ENCODE measurements at regions not wholly inside any gene's neighbourhood (a gene's known extent, or its start where the extent isn't known, plus 50 kb on each side); places are given as distances from the start of the nearest gene placed in this dataset.

DNA sequence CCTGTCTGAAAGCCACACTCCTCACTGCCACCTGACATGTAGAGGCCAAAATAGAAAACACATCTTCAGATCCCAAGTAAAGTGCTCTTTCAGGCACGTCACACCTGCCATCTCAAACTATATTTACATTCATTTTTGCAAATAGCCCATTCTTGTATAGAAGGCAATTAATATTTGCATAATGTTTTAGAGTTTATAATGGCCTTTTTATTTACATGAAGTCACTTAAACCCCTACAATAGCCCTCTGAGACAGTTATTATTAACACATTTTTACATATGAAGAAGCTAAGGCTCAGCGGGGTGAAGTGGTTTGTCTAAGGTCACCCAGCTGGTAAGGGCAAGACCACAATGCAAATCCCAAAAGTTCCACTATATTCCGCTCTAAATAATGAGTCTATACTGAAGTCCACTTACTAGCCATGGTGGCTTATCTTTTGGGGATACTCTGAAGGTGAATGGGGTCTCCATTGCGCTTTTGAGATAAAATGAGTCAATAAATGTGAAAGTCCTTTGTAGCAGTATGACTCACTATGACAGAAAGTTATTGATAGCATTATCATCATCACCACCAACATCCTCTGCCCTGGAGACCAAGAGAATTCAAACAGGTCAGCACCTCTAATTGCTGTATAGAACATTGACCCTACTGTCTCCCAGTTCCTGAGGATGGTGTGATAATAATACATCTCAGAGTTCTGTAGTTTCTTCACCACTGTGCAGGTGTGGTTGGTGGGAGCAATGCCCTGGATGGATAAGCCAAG, 155.9 kb upstream of the BCL6 start:
- no peak for DNase-seq

DNA sequence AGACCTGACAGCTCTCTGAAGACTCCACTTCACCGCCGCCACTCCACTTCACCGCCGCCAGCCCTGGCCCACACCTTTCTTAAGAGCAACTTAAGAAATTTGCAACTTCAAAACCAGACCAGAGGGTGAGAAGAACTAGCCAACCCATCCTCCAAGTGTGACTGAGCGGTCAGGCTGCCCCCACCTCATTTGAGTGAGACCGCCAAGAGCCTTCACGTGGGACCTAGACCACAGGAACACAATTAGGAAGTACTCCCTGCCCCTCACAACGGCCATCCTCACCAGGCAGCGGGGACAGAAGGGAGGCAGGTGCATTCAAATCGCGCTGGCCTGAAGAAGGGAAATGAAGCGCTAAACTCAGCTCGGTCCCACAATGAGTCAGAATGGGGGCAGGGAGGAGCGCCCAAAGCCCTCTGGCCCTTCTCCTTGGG, 156.8 kb upstream of the BCL6 start:
- no peak for DNase-seq

DNA sequence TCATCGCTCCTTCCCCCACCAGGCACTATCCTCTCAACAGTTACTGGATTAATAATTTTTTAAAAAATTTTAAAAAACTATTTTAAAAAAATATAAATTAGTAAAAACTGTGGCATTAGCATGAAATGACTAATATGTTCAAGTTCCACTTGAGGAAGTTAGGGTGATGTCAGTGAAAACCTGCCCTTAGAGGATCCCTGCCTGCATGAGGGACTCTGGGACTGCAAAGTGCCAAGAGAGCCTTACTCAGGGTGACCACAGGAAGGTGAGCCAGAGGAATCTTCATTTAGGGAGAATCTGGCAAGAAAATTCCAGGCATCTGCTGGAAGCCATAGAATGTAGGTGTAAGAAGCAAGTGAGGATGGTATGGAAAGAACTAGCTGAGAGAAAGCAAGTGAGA, 157.7 kb upstream of the BCL6 start:
- no peak for DNase-seq

DNA sequence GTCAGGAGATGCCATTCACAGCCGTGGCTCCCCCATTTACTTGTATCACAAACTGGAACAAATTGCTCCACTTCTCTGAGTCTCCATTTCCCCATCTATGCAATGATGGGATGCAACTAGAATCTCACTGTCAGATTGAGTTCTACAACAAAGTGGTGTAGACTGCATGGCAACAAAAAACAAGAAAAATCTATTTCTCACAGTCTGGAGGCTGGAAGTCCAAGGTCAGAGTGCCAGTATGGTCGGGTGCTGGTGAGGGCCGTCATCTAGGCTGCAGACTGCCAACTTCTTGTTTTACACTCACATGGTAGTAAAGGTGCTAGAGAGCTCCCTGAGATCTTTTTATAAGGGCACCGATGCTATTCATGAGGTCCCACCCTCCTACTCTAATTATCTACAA, 158.4 kb upstream of the BCL6 start:
- no peak for DNase-seq

DNA sequence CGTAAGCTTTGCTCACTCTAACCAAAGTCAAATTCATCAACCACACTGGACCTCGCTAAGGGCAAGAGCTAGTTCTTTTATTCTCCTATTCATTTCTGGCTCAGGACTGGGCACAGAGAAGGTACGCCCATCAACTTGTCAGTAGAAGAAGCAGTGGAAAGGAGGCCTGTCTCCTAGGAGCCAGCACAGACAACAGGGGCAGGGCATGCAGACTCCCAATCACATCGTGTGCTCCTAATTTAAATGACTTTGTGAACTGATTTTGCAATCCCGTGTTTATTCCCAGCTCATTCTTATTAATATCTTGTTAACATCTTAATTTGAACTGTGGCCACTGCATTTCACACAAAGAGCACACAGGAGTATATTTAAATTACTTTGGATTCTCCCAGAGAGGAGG, 161.1 kb upstream of the BCL6 start:
- no peak for DNase-seq

GRCh38 chr3:187906920-187907319, 161.7 kb upstream of the BCL6 start:
- no peak for DNase-seq

- no peak for DNase-seq
Observed at GRCh38 chr3:187909866-187910265, 164.6 kb upstream of the BCL6 start.

DNA sequence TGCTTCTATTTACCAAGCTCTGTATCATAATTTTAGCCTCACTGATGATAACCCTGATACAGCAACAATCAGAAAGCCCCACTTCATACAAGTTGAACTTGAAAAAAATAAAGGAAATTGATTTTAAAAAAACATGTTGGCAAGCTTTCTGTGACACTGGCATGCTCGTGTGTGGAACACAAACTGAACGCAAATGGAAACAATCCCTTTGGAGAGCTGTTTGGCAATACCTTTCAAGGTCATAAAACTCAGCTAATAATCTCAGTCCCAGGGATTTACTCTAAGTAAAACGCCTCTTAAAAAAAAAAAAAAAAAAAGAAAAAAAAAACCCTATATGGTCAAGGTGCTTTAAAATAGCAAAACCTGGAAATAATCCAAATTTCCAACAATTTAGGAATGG, 166.7 kb upstream of the BCL6 start:
- peak in 1 of 3 donors; percentile 33 for DNase-seq

GRCh38 chr3:187913617-187914033, 168.4 kb upstream of the BCL6 start:
- DNase-seq: no peak

DNA sequence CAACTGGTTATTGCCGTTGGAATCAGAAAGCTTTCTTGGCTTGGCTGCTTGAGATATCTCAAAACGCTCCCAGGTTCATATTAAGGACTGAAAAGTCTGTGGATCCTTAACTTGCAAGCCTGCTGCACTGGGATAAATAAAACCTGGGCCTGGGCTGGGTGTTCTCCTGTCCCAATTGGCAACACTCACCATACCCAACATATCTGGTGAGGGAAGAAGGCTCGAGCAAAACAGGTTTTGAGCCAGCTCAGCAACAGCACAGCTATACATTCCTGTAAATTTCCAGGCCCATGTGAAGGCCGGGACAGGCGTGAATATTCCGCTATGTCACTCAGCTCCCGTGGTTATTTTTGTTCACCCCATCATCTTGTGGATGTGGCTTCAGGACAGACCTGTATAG, 169.0 kb upstream of the BCL6 start:
- DNase-seq: peak in 1 of 3 donors; percentile 18

DNA sequence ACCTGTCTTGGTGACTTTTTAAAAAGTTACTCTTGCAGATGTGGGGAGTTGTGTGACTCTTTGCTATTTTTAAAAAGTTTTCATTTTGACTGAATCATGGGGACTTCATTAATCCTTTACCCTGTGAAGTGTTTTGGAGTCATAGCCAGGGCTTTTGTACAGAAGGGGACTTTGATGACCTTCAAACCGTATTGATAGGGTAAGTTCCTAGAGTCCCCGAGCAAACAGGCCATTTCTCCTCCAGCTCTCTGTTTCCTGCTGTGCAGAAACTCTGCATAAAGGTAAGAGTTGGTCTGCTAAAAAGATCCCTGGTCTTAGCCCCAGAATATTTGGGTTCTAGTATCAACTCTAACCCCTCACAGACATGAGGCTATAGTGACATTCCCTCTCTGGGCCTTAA, 170.8 kb upstream of the BCL6 start:
- no peak for DNase-seq

DNA sequence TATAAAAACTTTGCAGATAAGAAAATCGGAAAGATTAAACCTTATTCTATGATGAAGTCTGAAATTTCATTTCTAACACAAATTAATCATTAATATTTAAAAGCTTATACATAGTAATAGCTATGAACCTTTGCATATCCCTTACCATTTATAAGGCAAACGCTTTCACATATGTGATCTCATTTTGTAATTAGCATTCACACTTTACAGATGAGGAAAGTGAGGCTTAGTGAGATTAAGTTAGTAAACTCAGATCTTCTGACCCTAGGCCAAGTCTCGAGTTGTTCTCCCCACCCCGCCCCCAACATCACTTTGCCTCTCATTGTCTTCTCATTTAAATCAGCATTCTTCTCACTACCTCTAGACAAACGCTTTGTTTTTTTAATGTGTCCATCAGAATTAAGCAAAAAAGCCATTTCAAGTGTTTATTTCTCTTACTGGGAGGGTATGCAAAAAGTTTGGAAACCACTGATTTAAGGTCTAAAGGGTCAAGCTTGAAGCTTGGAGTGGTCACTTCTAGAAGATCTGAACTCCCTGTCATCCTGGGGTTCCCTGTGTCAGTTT, 172.9 kb upstream of the BCL6 start:
- no peak for DNase-seq

DNA sequence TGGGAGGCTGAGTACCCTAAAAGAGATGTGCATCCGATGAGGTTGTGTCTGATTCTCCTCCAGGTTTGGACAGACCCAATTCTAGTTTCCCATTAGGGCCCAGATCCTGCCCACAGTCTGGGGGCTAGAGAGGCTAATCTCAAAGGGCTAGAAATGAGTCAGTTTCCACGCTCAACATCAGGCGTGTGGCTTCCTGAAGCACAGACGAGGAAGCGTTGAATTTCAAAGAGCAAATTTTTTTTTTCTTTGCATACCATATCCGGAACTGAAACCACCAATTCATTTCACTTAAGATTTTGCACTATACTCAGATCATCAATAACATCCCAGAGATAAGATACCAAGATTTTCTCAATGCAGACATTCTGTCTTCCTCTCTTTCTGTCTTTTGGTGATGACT, 173.8 kb upstream of the BCL6 start:
- no peak for DNase-seq

DNA sequence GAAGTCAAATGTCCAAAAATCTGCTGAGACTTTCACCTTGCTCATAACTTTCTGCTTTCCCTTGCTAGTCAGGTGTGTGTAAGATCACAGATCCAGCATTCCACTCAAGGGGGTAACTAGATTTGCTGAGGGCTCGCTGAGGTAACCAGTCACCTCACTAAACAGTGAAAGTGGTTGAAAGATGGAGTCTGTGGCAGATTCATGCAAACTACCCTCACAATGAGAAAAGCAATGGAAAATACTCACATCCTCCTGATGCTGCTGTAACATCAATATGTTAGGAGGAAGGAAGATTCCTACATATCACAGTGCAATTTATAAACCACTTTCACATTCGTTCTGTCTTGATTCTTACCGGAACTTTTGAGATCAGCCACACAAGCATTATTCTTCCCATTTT, 174.3 kb upstream of the BCL6 start:
- no peak for DNase-seq

GRCh38 chr3:187920030-187920429, 174.8 kb upstream of the BCL6 start:
- no peak for DNase-seq

- peak in 1 of 3 donors; percentile 59 for DNase-seq
Observed at GRCh38 chr3:187920913-187921312, 175.6 kb upstream of the BCL6 start.

DNA sequence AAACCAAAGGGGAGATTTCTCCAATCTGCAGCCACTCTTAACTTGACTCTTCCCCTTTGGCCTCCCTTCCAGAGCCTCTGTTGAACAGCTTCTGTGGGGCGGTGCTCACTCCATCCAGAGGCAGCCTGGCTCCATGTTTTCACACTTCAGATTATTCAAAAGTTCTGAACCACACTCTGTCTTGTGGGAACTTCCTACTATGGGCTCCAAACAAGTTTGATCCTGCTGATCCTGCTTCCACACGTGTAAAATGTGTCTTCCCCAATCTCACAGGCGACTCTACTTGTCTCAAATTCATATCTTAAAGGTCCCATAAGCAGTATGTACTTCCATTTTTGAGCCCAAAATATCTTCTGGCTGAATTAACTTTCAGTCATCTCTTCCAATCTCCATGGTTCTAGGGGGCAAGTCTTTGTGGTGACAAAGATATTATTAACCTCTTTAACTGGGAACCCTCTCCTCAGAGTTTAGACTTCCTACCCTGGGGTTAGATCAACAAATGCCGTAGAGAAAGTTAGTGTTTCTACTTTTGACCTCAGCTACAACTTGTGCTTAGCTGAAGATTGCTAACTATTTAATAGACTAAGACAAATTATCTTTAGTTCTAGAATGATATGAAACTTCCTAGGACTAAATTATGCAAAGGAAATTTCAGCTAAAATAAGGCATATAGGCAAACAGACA, 176.3 kb upstream of the BCL6 start:
- DNase-seq: no peak

DNA sequence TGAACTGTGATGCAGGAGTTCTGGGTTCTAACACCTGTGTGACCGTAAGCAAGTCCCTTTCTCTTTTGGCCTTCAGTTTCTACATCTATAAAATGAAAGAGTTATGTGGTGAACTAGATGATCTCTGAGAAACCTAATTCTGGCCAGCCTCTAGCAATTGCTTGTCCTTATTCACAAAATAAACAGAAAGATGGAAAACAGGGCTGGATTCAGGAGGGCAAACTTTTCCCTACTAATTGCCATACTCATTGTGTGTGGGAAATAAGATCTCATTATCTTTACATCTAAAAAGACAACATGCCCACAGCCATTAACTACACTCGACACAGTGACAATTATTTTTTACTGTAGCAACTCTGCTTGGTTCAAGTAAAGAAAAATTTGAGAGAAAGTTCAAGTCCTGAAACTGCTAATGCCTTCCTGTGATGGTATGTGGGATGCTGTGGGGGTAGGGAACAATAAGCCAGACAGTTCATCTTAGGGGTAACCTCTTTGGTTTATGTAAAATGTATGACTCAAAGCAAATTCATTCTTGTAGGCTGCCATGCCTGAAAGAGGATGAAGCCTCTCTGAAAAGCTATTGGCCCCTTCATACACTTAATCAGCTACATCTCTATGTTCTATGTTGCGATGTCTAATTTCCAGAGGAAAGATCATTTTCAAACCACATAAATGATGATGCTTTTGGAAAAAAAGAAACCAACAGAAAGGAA, 177.6 kb upstream of the BCL6 start:
- peak in 1 of 3 donors; percentile 62 for DNase-seq

DNA sequence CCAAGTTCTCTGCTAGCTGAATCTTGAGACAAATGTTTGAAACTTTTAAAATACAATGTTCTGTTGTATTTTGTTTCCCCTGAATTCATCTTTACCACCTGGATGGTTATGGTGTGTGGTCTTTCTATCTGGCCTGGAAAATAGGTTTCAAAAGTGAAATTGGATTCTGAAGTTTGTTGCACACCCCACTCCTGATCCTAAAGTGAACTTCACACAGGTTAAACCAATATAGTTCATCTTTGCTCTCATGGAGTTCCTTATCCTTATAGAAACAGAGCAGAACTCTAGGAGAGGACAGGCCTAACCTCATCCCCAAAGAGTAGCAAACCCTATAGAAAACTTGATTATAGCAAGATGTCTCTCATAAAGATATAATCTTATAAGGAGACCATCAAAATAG, 179.4 kb upstream of the BCL6 start:
- no peak for DNase-seq

GRCh38 chr3:187925326-187925725, 180.1 kb upstream of the BCL6 start:
- DNase-seq: no peak

DNA sequence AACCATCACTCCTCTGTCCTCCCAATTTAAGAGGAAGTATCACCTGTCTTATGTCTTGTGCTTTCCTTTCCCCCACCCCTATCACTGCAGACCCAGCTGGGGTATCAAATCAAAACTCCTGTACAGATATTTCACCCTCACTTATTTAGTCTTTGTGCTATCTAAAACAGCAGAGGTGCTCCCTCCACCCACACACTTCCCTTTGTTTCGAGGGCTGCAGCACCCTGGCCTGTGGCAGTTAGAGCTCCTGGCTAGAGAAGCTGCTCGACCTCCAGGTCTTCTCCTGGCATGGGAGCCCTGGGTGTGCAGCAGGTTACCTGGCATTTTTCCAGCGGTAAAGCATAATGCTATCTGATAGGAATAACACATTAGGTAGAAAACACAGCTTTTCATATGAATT, 181.4 kb upstream of the BCL6 start:
- no peak for DNase-seq

- no peak for DNase-seq
Observed at GRCh38 chr3:187927565-187927964, 182.3 kb upstream of the BCL6 start.
